WTC11 (cell line): ENCODE measurements at regions not wholly inside any gene's neighbourhood (a gene's known extent, or its start where the extent isn't known, plus 50 kb on each side); places are given as distances from the start of the nearest gene placed in this dataset.

Experiments
- ATAC-seq: fragments of 200-7000 bp; cut with Tn5 transposase; 2 replicates; pipeline ENCODE4 v1.10.0; 2021; ENCODE audit warnings: mild to moderate bottlenecking, moderate library complexity
- CTCF ChIA-PET: fragments of 300-600 bp; sonication (Branson Sonifier 250); formaldehyde crosslinking; loops from one replicate; lab custom pipeline; 2021; ENCODE audit warnings: antibody characterized with exemption; lab: Charles Lee
- POLR2A ChIA-PET: fragments of 350-600 bp; sonication (Branson Sonifier 250); formaldehyde crosslinking; loops from one replicate; lab custom pipeline; 2021; ENCODE audit warnings: antibody characterized with exemption; lab: Charles Lee
- DNase-seq: peaks from one replicate; pipeline ENCODE4 v3.0.0; 2021; ENCODE audit warnings: low spot score
- H3K27ac Mint-ChIP-seq: 2 replicates; pipeline ENCODE4 v1.8.0; 2021; ENCODE audit warnings: mixed read lengths
- H3K27me3 Mint-ChIP-seq: 2 replicates; pipeline ENCODE4 v1.8.0; 2021; ENCODE audit warnings: low read depth, mild to moderate bottlenecking, moderate library complexity, mixed read lengths
- H3K36me3 Mint-ChIP-seq: 2 replicates; pipeline ENCODE4 v1.8.0; 2021; ENCODE audit warnings: mixed read lengths
- H3K4me1 Mint-ChIP-seq: 2 replicates; pipeline ENCODE4 v1.8.0; 2022; ENCODE audit warnings: mixed read lengths
- H3K4me3 Mint-ChIP-seq: 2 replicates; pipeline ENCODE4 v1.8.0; 2021; ENCODE audit warnings: mild to moderate bottlenecking, moderate library complexity, mixed read lengths
- H3K9me3 Mint-ChIP-seq: 2 replicates; pipeline ENCODE4 v1.8.0; 2021; ENCODE audit warnings: mixed read lengths
- AFF4 ChIP-seq: sonication (generic); formaldehyde crosslinking; IDR thresholded peaks from 2 replicates; pipeline ENCODE4 v1.8.1; 2023; ENCODE audit warnings: mild to moderate bottlenecking, missing genetic modification reagents, borderline replicate concordance
- ATF1 ChIP-seq: sonication (generic); formaldehyde crosslinking; IDR thresholded peaks from 2 replicates; pipeline ENCODE4 v1.8.1; 2023; ENCODE audit warnings: mild to moderate bottlenecking, moderate library complexity, missing genetic modification reagents
- ATF3 ChIP-seq: sonication (generic); formaldehyde crosslinking; conservative IDR thresholded peaks from 2 replicates; pipeline ENCODE4 v1.8.1; 2022; ENCODE audit warnings: mild to moderate bottlenecking, missing genetic modification reagents
- E2F5 ChIP-seq: sonication (generic); formaldehyde crosslinking; IDR thresholded peaks from 2 replicates; pipeline ENCODE4 v1.8.1; 2022; ENCODE audit warnings: mild to moderate bottlenecking, moderate library complexity, missing genetic modification reagents
- MLX ChIP-seq: sonication (generic); formaldehyde crosslinking; IDR thresholded peaks from 2 replicates; pipeline ENCODE4 v1.8.1; 2023; ENCODE audit warnings: mild to moderate bottlenecking, missing genetic modification reagents, moderate library complexity
- PRDM15 ChIP-seq: sonication (generic); formaldehyde crosslinking; IDR thresholded peaks from 2 replicates; pipeline ENCODE4 v1.8.0; 2022; ENCODE audit warnings: missing genetic modification reagents
- RELA ChIP-seq: sonication (generic); formaldehyde crosslinking; IDR thresholded peaks from 2 replicates; pipeline ENCODE4 v1.8.1; 2022; ENCODE audit warnings: missing genetic modification reagents, mild to moderate bottlenecking, borderline replicate concordance
- SMAD3 ChIP-seq: sonication (generic); formaldehyde crosslinking; IDR thresholded peaks from 2 replicates; pipeline ENCODE4 v1.8.0; 2022; ENCODE audit warnings: missing genetic modification reagents, mild to moderate bottlenecking, borderline replicate concordance
- STAT6 ChIP-seq: sonication (generic); formaldehyde crosslinking; conservative IDR thresholded peaks from 2 replicates; pipeline ENCODE4 v1.8.1; 2023; ENCODE audit warnings: mild to moderate bottlenecking, low read depth, missing genetic modification reagents, moderate library complexity
- TEAD1 ChIP-seq: sonication (generic); formaldehyde crosslinking; IDR thresholded peaks from 2 replicates; pipeline ENCODE4 v1.8.0; 2022; ENCODE audit warnings: mild to moderate bottlenecking, missing genetic modification reagents
- TEAD4 ChIP-seq: sonication (generic); formaldehyde crosslinking; IDR thresholded peaks from 2 replicates; pipeline ENCODE4 v1.8.0; 2022; ENCODE audit warnings: mild to moderate bottlenecking, missing genetic modification reagents
- TP53 ChIP-seq: sonication (generic); formaldehyde crosslinking; IDR thresholded peaks from 2 replicates; pipeline ENCODE4 v1.8.1; 2023; ENCODE audit warnings: mild to moderate bottlenecking, missing genetic modification reagents
- USF1 ChIP-seq: sonication (generic); formaldehyde crosslinking; IDR thresholded peaks from 2 replicates; pipeline ENCODE4 v1.8.0; 2022; ENCODE audit warnings: mild to moderate bottlenecking, missing genetic modification reagents
- USF2 ChIP-seq: sonication (generic); formaldehyde crosslinking; IDR thresholded peaks from 2 replicates; pipeline ENCODE4 v1.8.1; 2023; ENCODE audit warnings: mild to moderate bottlenecking, missing genetic modification reagents, moderate library complexity
- ZNF121 ChIP-seq: sonication (generic); formaldehyde crosslinking; IDR thresholded peaks from 2 replicates; pipeline ENCODE4 v1.8.0; 2023; ENCODE audit warnings: missing genetic modification reagents
- ZNF138 ChIP-seq: sonication (generic); formaldehyde crosslinking; conservative IDR thresholded peaks from 2 replicates; pipeline ENCODE4 v1.8.1; 2022; ENCODE audit warnings: mild to moderate bottlenecking, moderate library complexity, missing genetic modification reagents
- ZNF512 ChIP-seq: sonication (generic); formaldehyde crosslinking; IDR thresholded peaks from 2 replicates; pipeline ENCODE4 v1.8.1; 2022; ENCODE audit warnings: missing genetic modification reagents, borderline replicate concordance

GRCh38 chr10:118940386-118940785 is 89.1 kb upstream of the NANOS1 start:
- no peak for DNase-seq
- TF ChIP-seq ATF3 (CRISPR knock-in tag) (no peak), PRDM15 (CRISPR knock-in tag) (no peak), RELA (no peak), AFF4 (CRISPR knock-in tag) (no peak), E2F5 (CRISPR knock-in tag) (no peak), ZNF121 (no peak), STAT6 (CRISPR knock-in tag) (no peak)
- TF ChIP-seq, all 79 proteins: peak for 0
- CTCF ChIA-PET: no interaction called here
- POLR2A ChIA-PET: no interaction called here
- H3K9me3 Mint-ChIP-seq: peaks cover 10% of the 10 kb centered on the region
- no peaks in the 10 kb centered on the region for H3K36me3 Mint-ChIP-seq
- H3K27me3 Mint-ChIP-seq: no peaks in the 10 kb centered on the region; the same call in 1 of the 2 replicates
- H3K4me1 Mint-ChIP-seq: peaks cover 9% of the 10 kb centered on the region
- no peak overlapping the region for H3K27ac Mint-ChIP-seq
- H3K4me3 Mint-ChIP-seq: no peak overlapping the region
- ATAC-seq: no peak

- Mint-ChIP-seq H3K9me3 (peaks cover 16% of the 10 kb centered on the region), H3K36me3 (no peaks in the 10 kb centered on the region), H3K4me1 (peaks cover 15% of the 10 kb centered on the region), H3K27ac (no peak overlapping the region), H3K27me3 (no peaks in the 10 kb centered on the region; the same call in 1 of the 2 replicates), H3K4me3 (no peak overlapping the region)
- TF ChIP-seq ZNF138 (CRISPR knock-in tag) (no peak), TP53 (CRISPR knock-in tag) (no peak), ATF1 (no peak), MLX (no peak), SMAD3 (CRISPR knock-in tag) (no peak), USF1 (0 out of 2 replicates have a peak, but pooled peaks have one; percentile 47), USF2 (CRISPR knock-in tag) (peak; percentile 56), TEAD1 (CRISPR knock-in tag) (no peak), TEAD4 (CRISPR knock-in tag) (no peak), ZNF512 (CRISPR knock-in tag) (no peak)
- DNase-seq (no peak), ATAC-seq (no peak)
- ChIA-PET POLR2A (no interaction called here), CTCF (no interaction called here)
Observed at GRCh38 chr10:118943253-118943652, 86.3 kb upstream of the NANOS1 start.
